HG02610 (cell line): ENCODE measurements at regions not wholly inside any gene's neighbourhood (a gene's known extent, or its start where the extent isn't known, plus 50 kb on each side); places are given as distances from the start of the nearest gene placed in this dataset.

Experiments
- ATAC-seq: cut with Tn5 transposase; IDR thresholded peaks from one replicate; pipeline ENCODE4 v1.9.1; 2021; ENCODE audit warnings: mild to moderate bottlenecking, moderate library complexity; ENCODE audit not compliant: unreplicated experiment

DNA sequence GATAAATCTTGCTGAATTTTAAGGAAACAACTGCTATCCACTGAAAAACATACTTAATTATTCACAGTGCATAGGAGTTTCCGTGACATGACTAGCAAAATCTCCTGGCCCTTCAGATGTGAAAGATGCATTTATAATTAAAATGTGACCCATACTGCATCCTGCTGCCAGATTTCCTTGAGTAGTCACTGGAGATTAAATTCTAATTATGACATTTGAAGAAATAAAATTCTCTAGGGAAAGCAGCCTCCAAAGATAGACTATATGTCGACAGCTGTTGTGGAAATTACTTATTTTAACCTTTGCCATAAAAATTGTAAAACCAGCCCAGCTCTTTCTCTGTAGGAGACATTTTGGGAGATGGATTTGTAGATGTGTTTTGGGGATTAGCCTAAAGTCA lies 193.6 kb upstream of the SMC2 start:
- ATAC-seq, result no peak

DNA sequence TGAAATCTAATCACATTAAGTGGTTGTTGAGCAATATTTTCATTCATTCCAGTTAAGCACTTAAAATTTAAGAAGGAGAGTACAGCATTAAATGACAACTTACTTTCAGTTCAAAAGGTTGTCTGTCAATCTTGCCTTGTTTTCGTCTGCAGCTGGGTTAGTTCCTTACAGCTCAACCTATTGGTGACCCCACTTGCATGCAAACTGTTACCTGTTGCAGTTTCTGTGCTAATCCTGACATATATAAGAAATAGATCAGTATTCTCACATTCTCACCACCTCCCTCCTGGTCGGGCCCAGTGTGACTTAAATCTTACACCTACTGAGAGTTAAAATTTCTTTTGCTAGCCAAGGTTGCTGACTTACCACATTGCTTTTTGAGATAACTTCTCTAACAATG lies 191.8 kb upstream of the SMC2 start:
- ATAC-seq, result no peak

DNA sequence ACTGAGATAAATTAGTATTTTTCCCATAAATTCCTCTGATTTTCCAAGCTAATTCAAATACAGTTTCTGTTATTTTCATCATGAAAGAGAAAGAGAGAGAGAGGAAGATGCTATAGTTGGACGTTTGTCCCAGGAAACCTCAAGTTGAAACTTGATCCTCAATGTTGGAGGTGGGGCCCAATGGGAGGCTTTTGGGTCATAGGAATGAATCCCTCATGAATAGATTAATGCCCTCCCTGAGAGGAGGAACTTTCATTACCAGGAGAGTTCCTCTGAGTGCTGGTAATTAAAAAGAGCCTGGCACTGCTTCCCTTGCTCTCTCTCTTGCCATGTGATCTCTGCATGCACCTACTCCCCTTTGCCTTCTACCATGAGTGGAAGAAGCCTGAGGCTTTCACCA lies 189.9 kb upstream of the SMC2 start:
- no peak for ATAC-seq

DNA sequence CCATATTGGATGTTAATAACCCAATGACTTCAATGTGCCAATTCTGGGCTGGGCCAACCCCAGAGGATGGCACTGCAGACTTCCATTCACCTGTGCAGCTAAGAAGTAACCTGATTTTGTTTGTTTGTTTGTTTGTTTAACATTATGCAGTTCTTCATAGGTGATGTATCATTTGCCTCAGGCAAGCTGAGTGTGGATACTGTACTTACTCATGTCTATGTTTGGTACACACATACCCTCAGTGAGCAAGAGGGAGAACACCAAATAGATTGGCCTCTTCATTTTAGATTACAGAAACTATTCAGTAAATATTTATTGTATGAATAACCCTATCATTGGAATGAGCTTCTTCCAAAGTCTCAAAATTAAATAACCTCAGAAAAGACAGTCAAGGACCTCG lies 180.2 kb upstream of the SMC2 start:
- no peak for ATAC-seq

DNA sequence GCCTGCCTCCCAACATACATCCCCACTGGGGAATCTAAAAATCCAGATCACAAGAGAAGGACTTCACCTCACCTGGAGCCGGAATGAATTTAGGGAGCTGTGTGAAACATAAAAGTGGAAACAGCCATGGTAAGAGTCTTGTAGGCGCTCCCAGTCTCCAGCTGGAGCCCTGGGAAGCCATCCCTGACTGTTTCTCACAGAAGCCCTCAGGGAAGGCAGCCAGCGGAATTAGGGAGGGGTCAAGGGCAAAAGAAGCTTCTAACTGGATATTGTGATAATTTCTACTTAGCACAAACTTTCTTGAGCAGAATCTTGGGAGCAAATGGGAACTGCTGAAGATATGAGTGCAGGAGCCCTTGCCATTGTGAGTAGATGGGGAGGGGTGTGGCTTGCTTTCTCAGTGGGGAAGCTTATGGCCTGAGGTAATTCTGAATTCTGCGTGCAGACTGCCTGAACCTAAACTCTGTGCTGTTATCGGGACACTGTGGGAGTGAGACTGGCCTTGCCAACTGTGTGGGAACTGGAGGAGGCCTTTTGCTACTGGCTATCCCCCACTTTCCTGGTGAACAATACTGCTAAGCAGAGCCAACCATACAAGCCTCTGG lies 174.4 kb upstream of the SMC2 start:
- no peak for ATAC-seq

DNA sequence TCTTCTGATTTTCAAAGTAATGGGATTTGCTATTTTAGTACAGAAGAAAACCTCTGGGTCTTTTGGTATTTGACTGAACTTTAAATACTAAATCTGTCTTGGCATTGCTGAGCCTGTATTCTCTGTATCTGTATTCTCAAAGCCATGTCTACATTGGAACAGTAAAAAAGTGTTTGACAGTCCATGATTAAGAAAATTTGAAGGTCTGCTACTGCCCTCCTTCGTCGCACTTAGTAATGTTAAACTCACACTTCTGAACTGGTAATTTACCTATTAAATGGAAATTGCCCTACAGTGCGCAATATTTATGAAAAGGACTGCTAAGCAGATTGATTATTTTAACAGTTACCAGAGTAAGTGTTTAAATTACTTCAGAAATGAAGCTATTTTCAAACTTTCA lies 165.7 kb upstream of the SMC2 start:
- no peak for ATAC-seq

DNA sequence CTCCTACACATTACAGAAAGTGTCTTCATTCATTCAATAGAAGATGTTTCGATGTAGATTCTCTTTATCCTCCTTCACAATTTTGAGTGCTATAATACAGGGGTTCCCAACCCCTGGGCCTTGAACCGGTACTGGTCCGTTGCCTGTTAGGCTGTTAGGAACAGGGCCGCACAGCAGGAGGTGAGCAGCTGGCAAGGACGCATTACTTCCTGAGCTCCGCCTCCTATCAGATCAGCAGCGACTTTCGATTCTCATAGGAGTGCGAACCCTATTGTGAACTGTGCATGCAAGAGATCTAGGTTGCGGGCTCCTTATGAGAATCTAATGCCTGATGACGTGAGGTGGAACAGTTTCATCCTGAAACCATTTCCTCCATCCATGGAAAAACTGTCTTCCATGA lies 153.0 kb upstream of the SMC2 start:
- ATAC-seq, result no peak

DNA sequence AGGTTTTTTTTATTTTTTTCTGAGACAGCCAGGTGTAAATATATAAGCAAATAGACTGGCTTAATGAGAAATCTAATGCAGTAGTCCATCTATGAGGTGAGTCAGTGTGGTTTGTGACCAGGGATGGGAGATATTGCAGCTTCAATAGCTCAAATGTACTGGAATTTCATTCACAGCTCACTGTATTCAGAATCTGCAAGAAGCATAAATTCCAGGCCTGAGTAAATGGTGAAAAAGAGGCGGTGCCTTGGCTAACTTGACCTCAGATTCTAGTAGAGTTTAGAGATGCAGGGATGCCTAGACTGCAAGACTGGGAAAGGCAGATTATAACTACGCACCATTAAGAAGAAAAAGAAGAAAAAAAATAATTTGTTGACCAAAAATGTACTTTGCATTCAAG lies 151.9 kb upstream of the SMC2 start:
- no peak for ATAC-seq

DNA sequence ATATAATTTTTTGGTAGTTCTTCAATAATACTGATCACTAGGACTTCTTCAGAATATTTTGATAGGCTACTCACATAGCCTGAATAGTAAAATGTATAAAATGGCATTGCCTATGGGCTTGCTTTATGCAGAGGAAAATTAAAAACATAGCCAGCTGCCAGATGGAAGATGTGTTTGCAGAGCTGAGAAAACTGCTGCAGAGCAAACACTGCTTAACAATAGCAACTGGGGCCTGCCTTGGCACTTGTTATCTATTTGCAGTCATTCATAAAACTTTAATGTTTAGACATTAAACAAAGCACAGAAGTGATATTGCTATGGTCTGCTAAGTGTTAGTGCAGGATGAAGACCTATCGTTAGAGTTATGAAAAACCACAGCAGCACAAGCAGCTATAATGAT lies 151.5 kb upstream of the SMC2 start:
- ATAC-seq, result no peak

DNA sequence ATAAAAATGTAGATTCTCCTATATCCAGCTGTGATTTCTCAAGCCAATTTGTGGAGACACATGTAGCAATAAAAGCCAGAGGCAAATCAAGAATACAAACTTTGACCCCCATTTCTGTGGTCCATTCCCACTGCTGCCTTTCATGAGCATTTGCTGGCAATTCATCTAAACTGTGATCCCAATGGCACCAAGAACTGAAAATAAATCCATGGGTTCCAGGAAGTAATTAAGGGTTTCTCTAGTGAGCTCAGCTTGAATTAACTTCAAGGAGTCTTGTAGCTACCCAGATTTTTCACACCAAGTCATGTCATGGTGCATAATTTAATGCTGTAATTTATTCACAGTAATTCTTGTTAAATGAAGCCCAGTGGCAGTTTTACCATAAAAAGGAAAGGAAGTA lies 145.0 kb upstream of the SMC2 start:
- ATAC-seq, result no peak

DNA sequence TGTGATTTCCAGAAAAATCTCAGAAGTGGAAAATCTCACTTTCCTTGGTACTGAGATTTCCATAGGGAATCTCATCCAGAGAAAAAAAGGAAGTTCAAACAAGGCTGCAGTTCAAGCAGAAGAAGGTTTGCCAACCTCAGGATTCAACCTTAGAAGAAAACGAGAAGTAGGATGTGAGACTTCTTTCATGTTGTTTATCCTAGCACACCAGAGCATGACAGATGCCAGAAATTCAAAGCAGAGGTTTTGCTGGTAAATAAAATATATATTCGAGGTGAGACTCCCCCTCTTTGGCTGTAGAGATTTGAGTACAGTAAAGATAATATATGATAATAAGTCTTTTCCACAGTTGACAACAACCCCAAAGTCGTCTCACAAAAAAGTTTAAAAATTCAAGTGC lies 116.9 kb upstream of the SMC2 start:
- ATAC-seq, result no peak

DNA sequence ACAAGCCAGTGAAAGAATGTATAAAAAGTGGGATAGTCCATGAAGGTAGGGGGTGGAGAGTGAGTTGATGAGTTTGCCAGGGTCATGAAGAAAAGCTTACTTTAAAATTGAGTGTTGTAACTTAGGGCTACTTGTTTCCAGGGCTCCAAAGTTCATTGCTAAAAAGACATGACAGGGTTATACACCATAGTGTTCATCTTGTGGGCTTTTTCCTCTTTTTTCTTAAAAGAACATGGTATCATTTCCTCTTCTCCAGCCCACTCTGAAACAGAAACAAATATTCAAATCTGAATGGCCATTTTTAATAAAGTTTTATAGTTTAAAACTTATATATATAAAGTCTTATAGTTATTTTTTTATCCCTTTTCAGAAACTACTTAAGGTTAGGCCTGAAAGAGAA lies 115.7 kb upstream of the SMC2 start:
- ATAC-seq, result no peak

DNA sequence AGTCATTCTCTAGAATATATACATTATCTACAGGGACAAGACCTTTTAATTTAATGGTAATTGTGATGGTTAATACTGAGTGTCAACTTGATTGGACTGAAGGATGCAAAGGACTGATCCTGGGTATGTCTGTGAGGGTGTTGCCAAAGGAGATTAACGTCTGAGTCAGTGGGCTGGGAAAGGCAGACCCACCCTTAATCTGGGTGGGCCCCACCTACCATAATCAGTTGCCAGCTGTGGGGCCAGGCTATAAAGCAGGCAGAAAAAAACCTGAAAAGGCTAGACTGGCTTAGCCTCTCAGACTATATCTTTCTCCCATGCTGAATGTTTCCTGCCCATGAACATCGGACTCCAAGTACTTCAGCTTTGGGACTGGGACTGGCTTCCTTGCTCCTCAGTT lies 112.2 kb upstream of the SMC2 start:
- no peak for ATAC-seq

DNA sequence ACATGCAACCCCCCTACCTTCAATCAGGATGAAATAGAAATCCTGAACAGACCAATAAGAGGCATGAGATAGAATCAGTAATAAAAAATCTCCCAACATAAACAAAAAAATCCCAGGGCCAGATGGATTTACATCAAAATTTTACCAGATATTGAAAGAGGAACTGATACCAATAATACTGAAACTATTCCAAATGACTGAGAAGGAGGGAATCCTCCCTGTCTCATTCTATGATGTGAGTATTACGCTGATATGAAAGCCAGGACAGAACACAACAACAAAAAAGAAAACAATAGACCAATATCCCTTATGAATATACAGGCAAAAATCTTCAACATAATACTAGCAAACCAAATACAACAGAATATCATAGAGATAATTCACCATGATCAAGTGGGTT lies 109.0 kb upstream of the SMC2 start:
- ATAC-seq, result no peak

DNA sequence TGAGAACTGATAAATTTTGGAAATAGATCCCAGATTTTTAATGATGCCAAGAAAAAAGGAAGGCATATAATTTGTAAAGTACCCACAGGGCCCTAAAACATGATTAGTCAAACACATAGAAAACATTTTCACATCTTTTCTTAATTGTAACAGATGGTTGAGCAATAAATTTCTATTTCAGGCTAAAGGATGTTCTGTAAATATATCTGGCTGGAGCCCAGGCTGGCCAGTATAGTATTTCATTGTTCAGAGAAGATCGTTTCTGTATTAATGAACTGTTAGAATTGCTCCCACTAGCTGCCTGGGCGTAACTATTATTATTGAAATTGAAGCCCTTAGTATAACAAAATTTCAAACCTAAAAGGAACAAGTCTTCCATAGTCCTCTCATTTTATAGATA lies 105.3 kb upstream of the SMC2 start:
- ATAC-seq, result no peak

DNA sequence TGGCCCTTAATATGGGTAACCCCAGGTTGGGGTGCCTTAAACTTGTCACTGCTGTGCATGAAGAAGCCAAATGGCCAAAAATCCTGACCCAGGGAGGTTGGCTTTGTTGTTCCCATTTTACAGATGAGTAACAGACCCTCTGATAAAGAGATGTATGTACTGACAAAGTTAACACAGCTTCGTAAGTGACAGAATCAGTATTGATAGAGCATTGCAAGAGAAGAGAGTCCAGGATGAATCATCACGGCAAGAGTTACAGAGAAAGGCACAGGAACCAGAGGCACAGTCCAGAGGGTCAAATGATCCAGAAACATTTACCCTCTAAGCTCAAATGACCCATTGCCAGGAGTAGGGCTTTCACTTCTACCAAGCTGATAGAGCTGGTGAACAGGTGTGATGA lies 103.8 kb upstream of the SMC2 start:
- no peak for ATAC-seq

DNA sequence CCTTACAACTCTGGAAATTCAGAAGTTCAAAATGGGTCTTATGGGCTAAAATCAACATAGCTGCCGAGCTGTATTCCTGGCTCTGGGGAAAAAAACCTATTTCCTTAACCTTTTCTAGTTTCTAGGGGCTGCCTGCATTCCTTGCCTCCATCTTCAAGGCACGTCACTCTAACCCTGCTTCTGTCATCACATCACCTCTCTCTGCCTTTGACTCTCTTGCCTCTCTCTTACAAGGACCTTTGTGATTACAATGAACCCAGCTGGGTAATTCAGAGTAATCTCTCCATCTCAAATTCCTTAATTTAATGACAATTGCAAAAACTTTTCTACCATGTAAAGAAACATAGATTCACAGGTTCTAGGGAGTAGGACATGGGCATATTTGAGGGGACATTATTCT lies 103.1 kb upstream of the SMC2 start:
- ATAC-seq, result no peak

DNA sequence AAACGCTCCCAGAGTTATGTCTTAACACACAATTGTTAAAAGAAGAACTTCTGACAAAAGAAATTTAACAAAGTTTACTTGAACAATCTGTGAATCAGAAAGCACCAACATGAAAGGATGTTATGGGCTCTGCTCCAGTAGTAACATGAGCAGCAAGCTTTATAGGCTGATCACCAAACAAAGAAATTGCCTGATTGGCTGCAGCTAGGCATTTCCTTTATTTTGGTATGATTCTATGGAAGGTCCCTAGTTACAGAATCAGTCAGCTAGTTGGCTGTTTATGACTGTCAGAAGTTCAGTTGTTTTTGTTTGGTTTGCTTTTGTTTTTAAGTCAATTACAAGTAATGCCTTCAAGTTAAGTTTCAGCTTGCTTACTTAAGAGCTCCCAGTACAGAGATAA lies 102.4 kb upstream of the SMC2 start:
- ATAC-seq, result peak; percentile 93

DNA sequence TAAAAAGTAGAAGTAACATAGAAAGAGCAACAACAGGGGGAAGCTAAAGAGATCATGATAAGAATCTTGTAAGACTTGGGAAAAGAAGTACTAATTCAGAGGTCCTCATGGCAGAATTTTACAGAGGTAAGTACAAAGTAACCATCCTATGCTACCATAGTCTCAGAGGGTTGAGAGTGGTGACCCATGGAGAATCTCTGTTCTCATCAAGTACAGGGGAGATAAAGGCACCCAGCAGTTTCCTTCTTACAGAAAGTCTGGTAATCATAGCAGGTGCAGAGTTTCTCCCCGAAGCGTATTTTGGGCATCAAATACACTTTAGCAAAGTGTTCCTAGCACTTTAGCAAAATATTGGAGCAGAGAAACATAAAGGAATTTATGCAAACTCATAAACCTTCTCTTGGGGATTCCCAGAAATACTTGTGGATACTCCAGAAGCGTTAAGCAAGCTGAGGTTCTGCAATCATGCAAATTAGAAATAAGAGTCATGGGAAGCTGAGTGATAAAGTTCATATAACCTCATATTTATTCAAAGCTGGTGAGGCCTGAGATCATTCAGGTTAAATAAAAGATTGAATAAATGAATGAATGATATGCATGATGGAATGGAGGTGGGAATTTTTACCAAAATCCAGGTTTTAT lies 101.0 kb upstream of the SMC2 start:
- no peak for ATAC-seq

DNA sequence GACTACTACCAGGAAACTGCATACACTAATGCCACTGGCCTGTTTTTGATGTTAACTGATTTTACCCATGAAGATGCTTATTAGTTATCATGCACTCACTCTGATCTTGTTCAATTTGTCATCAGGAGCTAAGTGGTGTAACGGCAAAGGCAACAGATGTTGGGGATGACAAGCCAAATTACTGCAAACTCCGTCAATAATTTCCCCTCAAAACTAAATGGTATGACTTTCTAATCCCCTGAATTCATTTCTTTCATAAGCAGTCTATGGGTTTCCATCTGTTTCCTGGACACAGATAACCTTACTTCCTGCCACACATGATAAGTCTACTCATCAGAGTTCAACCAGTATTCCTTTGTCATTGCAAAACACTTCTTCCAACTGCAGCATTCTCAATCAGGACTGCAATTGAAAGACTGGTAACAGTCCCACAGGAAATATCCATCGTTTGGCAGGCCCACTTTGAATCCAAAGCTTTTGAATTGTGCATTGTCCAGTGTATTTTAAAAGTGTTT lies 96.2 kb upstream of the SMC2 start:
- no peak for ATAC-seq

DNA sequence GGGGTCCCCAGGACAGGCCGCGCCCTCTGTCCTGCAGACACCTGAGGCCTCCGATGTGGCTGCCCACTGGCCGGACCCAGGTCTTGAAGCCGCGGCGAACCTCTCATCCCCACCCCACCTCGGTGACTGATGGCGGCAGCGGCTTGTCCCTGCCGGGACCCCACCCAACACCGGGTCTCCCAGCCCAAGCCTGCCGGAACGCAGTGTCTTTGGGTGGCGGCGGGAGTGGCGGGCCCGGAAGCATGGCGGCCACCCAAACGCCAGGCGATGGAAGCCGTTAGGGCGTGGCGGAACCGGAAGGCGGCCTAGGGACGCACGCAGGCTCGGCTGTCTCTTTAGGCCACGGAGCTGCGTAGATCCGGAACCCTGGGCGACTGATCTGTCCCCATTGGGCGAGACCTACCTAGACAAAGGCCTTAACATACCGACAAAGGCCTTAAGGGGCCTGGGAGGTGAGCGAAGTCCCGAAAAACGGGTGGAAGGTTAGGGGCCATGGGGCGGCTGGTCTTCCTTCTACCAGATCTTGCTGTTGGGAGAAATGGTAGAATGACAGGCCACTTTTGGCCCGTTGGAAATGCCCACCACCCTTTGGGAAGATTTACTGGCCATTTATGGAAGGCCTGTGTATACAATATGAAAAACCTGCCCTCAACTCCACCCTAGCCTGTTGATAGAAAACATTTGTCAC lies 94.6 kb upstream of the SMC2 start:
- no peak for ATAC-seq

DNA sequence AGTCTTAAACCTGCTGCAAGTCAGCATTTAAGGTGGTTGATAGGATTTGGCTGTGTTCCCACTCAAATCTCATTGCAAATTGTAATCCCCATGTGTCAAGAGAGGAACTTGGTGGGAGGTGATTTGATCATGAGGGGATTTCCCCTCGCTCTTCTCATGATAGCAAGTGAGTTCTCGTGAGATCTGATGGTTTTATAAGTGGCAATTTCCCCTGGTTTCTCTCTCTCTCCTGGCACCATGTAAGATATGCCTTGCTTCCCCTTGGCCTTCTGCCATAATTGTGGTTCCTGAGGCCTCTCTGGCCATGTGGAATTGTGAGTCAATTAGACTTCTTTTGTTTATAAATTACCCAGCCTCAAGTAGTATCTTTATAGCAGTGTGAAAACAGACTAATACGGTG lies 84.3 kb upstream of the SMC2 start:
- peak; percentile 40 for ATAC-seq
